WERI-Rb-1 (cell line): ENCODE measurements at regions not wholly inside any gene's neighbourhood (a gene's known extent, or its start where the extent isn't known, plus 50 kb on each side); places are given as distances from the start of the nearest gene placed in this dataset.

Experiments used
- DNase-seq: peaks from one replicate; pipeline ENCODE4 v3.0.0-alpha.2; 2020
- H3K27ac ChIP-seq: fragments of 250-450 bp; sonication (Bioruptor Pico); 2 replicates; pipeline ENCODE4 v1.5.1; 2020; ENCODE audit warnings: mild to moderate bottlenecking, moderate library complexity
- H3K27me3 ChIP-seq: fragments of 250-450 bp; sonication (Bioruptor Pico); 2 replicates; pipeline ENCODE4 v1.5.1; 2021; ENCODE audit warnings: mild to moderate bottlenecking, low read depth, moderate library complexity; ENCODE audit not compliant: insufficient read depth, severe bottlenecking
- H3K36me3 ChIP-seq: fragments of 250-450 bp; sonication (Bioruptor Pico); 2 replicates; pipeline ENCODE4 v1.5.1; 2020; ENCODE audit warnings: mild to moderate bottlenecking, moderate library complexity
- H3K4me3 ChIP-seq: 2 replicates; pipeline ENCODE4 v1.5.1; 2011; ENCODE audit warnings: low read depth, mild to moderate bottlenecking, control low read depth, low read length
- H3K9me3 ChIP-seq: fragments of 250-450 bp; sonication (Bioruptor Pico); 2 replicates; pipeline ENCODE4 v1.5.1; 2021; ENCODE audit warnings: mild to moderate bottlenecking, moderate library complexity; ENCODE audit not compliant: severe bottlenecking
- CTCF ChIP-seq: IDR thresholded peaks from 2 replicates; pipeline ENCODE4 v1.5.1; 2011; ENCODE audit warnings: low read depth, mild to moderate bottlenecking, control low read depth, inconsistent platforms, low read length

DNA sequence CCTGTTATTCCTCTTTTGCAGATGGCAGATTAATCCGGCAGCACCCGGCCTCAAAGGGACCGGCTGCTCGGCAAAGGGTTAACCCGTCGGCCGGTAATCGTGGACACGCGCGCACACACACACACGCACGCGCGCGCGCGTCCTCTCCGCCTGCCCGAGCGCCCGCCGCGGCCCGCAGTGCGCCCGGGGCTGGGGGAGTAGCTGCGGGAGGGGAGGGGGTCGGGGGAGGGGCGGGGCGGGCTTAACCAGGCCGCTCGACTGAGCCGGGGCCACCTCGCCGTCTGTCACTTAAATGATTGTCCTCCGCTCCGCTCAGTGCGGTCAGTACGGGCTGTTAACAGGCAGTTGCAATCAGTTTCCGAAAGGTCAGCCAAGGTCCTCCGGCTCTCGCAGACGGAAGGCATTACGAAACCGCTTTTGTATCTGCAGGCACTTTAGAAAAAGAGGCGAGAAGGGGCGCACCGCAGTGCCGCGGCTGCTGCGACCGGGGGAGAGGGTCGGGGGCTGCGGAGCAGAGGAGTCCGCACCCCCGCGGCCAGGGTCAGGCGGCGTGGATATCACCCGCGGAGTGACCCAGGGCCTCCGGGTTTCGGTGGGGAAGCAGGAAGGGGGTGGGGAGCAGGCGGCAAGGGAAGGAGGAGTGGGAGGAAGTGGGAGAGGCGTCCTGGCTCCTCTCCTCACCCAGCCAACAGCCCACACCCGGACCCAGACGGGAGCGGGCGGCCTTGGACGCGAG is 57.3 kb upstream of the BCOR start:
- H3K36me3 ChIP-seq = no peaks in the 10 kb centered on the region
- H3K9me3 ChIP-seq = peaks cover 7% of the 10 kb centered on the region
- peak overlapping the region; percentile 64 for H3K4me3 ChIP-seq
- peak; percentile 90 for DNase-seq
- peaks cover 69% of the 10 kb centered on the region for H3K27me3 ChIP-seq
- TF ChIP-seq CTCF = no peak
- peak overlapping the region; percentile 98 for H3K27ac ChIP-seq

- no peak for TF ChIP-seq CTCF
- H3K4me3 ChIP-seq = peak overlapping the region; percentile 54
- peak; percentile 76 for DNase-seq
- H3K27me3 ChIP-seq = peaks cover 74% of the 10 kb centered on the region
- H3K27ac ChIP-seq = peak overlapping the region; percentile 98
- H3K36me3 ChIP-seq = no peaks in the 10 kb centered on the region
- peaks cover 7% of the 10 kb centered on the region for H3K9me3 ChIP-seq
Measured at GRCh38 chrX:40154250-40154852, 56.6 kb upstream of the BCOR start.

DNA sequence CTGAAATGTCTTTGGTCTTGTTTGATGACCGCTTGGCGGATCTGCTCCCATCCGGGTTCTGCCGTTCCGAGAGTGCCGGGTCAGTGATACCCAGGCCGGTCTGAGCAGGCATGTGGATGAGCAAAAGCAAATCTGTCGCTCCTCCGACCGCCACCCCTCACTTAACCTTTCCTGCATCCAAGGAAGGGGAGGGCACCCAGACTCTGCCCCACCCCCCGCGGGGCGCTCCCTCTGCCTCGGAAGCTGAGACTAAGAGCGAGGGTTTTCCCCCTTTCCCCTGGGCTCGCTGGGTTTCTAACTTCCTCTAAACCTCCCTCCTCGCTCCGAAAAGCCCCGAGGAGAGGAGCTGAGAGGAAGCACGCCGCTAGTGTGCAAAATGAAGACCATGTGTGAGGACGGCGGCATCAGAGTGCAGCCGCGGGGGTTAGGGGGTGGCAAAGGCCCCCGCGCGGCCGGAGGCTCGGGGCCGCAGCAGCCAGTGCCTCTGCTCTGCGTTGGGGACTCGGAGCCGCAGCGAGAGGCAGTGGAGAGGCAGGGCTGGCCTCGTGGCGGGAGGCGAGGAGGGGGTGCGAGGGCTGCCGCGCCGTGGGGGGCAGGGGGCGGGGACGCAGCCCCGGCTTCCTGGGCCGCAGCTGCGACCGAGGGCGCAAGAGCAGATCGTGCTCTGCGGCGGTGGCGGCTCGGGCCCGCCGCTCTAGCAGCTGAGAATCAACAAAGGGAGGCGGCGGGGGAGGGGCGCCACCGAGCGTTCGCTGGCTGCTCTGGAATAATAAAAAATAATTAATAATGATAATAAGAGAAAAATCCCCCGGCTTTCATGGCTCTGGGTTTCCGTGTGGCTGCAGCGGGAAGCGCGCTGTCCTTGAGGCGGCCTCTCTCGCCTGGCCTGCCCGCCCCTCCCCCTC is 55.8 kb upstream of the BCOR start:
- H3K27me3 ChIP-seq = peaks cover 82% of the 10 kb centered on the region
- H3K9me3 ChIP-seq = peaks cover 7% of the 10 kb centered on the region
- peak overlapping the region; percentile 54 for H3K4me3 ChIP-seq
- H3K27ac ChIP-seq = peak overlapping the region; percentile 98
- no peaks in the 10 kb centered on the region for H3K36me3 ChIP-seq
- no peak for TF ChIP-seq CTCF
- peak; percentile 50 for DNase-seq

DNA sequence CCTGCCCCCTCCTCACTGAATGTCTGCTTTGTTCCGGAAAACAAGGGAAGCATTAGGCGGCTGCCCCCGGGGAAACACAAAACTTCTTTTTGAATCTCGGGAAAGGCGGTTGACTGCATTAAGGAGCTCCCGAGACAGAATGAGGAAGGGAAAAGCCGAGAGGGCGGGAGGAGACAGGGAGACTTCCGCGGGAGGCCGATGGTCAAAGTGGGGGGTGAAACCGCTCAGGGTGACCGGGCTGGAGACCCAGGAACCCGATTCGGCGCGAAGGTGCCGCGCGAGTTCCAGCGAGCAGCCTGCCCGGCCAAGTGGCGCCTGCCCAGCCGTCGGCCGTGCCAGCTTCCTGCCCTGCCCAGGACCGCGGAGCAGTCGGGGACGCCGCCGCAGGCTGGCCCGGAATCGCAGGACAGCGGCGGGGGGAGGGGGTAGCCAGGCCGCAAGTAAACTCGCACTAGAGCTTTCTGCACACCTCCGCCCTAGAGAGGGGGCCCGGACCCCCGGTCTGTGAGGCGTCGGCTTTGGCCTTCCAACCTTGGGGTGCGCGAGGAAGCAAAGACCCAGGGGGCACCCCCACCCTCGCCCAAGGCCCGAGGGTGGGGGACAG is 55.1 kb upstream of the BCOR start:
- Histone ChIP-seq H3K27me3 (peaks cover 83% of the 10 kb centered on the region), H3K27ac (peak overlapping the region; percentile 98), H3K9me3 (peaks cover 7% of the 10 kb centered on the region), H3K4me3 (peak overlapping the region; percentile 54), H3K36me3 (no peaks in the 10 kb centered on the region)
- TF ChIP-seq CTCF = no peak
- peak; percentile 16 for DNase-seq

DNA sequence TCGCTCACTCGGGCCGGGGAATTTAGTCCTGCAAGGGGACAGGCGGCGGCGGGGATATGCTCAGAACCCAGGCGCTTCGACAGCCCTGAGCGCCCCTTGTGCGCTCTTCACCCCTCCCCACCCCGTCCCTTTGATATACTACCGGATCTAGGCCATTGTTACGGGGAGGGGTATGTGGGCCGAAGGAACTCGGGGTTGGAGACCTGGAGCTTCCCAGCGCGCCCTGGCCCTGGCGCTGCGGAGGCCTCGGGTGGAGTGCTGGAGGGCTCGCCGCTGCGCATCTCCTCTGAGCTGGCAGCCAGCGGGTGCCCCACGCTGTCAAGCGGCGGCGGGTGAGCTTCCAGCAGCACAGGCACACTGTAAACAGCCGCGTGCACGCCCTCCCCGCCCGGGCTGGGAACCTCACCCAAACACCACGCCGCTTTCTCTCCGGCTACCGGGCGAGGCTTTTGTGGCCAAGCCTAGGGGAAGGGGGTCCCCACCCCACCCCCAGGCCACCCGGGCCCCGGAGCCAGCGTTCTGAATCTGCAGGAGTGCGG is 54.5 kb upstream of the BCOR start:
- TF ChIP-seq CTCF = no peak
- H3K27me3 ChIP-seq = peaks cover 84% of the 10 kb centered on the region
- H3K27ac ChIP-seq = peak overlapping the region; percentile 98
- H3K36me3 ChIP-seq = no peaks in the 10 kb centered on the region
- peak overlapping the region; percentile 54 for H3K4me3 ChIP-seq
- peaks cover 7% of the 10 kb centered on the region for H3K9me3 ChIP-seq
- DNase-seq = no peak
